ENCODE measurements at regions not wholly inside any gene's neighbourhood (a gene's known extent, or its start where the extent isn't known, plus 50 kb on each side); places are given as distances from the start of the nearest gene placed in this dataset.

DNA sequence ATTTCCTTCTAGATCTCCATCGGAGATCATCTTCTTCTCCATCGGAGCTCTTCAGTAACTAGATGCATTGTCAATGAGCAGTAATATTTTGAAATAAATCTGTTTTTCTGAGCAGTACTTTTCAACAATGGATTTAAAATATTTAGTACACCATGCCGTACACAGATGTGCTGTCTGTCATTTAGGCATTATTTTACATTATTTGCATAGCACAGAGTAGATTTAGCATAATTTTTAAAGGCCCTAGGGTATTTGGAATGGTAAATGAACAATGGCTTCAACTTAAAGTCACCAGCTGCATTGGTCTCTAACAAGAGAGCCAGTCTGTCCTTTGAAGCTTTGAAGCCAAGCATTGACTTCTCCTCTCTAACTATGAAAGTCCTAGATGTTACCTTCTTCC, 95.4 kb upstream of the ANKFN1 start:
- H3K9me3 ChIP-seq (ENCODE audit: low read depth, low read length) = no peaks in the 10 kb centered on the region

DNA sequence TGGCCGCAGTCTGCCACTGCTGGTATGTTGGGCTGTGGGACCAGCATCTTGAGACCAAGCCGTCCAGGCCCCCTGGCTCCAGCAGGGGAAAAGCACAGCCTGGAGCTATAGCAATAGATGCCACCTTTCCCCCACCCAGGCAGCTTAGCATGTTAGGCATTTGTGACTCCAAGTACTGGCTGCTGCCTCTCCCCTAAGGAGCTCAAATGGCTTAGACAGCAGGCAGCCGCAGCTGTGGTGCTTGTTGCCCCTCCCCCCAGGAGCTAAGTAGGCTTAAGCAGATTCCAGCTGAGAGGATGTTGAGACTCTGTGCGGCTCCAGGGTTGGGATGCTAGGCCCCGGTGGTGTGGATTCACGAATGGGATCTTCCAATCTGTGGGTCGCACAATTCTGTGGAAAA, 88.8 kb upstream of the ANKFN1 start:
- H3K9me3 ChIP-seq (ENCODE audit: low read depth, low read length) = no peaks in the 10 kb centered on the region
- DNase-seq (ENCODE audit: low read depth, low spot score) = no peak
- H3K4me3 ChIP-seq = no peak overlapping the region
- TF ChIP-seq EZH2 (IDR thresholded peaks at IDR 0.05) (no peak), FOXP2 (optimal IDR thresholded peaks at IDR 0.05; ENCODE audit: control extremely low read depth, extremely low read length, insufficient read depth) (no peak), POLR2AphosphoS5 (IDR thresholded peaks at IDR 0.05; ENCODE audit: borderline replicate concordance, low read depth, low read length) (no peak)
- no peak overlapping the region for H3K9ac ChIP-seq (ENCODE audit: insufficient read length)
- no peak overlapping the region for H3K27ac ChIP-seq
- H3K36me3 ChIP-seq (ENCODE audit: insufficient read depth, low read length) = no peaks in the 10 kb centered on the region

More for the DNA sequence above, 95.4 kb upstream of the ANKFN1 start:
- Histone ChIP-seq H3K4me3 (no peak overlapping the region), H3K9ac (ENCODE audit: insufficient read length) (no peak overlapping the region), H3K27ac (no peak overlapping the region), H3K36me3 (ENCODE audit: insufficient read depth, low read length) (no peaks in the 10 kb centered on the region)
- DNase-seq (ENCODE audit: low read depth, low spot score) = no peak
- TF ChIP-seq POLR2AphosphoS5 (IDR thresholded peaks at IDR 0.05; ENCODE audit: borderline replicate concordance, low read depth, low read length) (no peak), EZH2 (IDR thresholded peaks at IDR 0.05) (no peak), FOXP2 (optimal IDR thresholded peaks at IDR 0.05; ENCODE audit: control extremely low read depth, extremely low read length, insufficient read depth) (no peak)

DNA sequence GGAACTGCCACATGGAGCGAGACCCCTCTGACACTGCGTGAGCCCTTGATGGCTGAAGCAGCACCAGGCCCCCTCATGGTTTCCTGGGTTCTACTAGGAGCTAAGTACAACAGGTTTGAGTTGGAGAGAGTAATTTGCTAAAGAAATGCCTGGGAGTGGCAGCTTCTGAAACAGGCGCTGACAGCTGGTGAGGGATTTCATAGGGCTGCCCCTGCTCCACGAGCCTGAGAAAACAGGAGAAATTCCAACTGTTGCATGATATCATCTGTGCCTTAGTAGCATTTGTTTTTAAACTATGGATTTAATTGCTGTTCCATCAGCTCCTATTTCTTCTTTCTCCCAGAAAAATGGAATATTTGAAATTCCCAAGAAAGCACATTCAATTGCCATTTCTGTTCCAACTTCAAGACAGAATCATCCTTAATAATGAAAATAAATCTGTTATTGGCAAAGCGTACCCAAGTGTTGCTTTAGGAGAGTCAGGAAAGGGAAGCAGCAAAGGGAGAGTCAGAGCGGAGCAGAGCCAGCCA, 78.8 kb upstream of the ANKFN1 start:
- TF ChIP-seq EZH2 (IDR thresholded peaks at IDR 0.05) (no peak), FOXP2 (optimal IDR thresholded peaks at IDR 0.05; ENCODE audit: control extremely low read depth, extremely low read length, insufficient read depth) (no peak), POLR2AphosphoS5 (IDR thresholded peaks at IDR 0.05; ENCODE audit: borderline replicate concordance, low read depth, low read length) (no peak)
- H3K36me3 ChIP-seq (ENCODE audit: insufficient read depth, low read length) = no peaks in the 10 kb centered on the region
- no peak overlapping the region for H3K9ac ChIP-seq (ENCODE audit: insufficient read length)
- H3K27ac ChIP-seq = no peak overlapping the region
- no peak for DNase-seq (ENCODE audit: low read depth, low spot score)
- H3K9me3 ChIP-seq (ENCODE audit: low read depth, low read length) = no peaks in the 10 kb centered on the region
- no peak overlapping the region for H3K4me3 ChIP-seq

DNA sequence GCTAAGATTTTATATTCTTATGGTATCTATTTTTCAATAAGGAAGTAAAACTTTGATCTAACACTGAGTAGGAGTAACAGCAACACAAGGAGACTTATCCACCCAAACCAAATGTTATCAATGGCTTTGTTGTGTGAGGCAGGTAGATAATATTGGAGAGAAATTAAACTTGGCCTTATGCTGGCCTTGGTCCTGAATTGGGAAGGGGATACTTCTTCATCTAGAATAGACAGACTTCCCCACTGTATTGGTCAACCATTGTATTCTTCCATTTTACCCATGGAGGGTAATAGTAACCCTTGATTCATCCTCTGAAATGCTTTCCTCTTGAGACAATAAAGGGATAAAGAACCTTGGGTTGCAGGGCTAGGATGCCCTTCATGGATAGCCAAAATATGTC, 76.3 kb upstream of the ANKFN1 start:
- Histone ChIP-seq H3K9ac (ENCODE audit: insufficient read length) (no peak overlapping the region), H3K27ac (no peak overlapping the region), H3K9me3 (ENCODE audit: low read depth, low read length) (no peaks in the 10 kb centered on the region), H3K4me3 (no peak overlapping the region), H3K36me3 (ENCODE audit: insufficient read depth, low read length) (no peaks in the 10 kb centered on the region)
- DNase-seq (ENCODE audit: low read depth, low spot score) = no peak
- TF ChIP-seq EZH2 (IDR thresholded peaks at IDR 0.05) (no peak), FOXP2 (optimal IDR thresholded peaks at IDR 0.05; ENCODE audit: control extremely low read depth, extremely low read length, insufficient read depth) (no peak), POLR2AphosphoS5 (IDR thresholded peaks at IDR 0.05; ENCODE audit: borderline replicate concordance, low read depth, low read length) (no peak)

DNA sequence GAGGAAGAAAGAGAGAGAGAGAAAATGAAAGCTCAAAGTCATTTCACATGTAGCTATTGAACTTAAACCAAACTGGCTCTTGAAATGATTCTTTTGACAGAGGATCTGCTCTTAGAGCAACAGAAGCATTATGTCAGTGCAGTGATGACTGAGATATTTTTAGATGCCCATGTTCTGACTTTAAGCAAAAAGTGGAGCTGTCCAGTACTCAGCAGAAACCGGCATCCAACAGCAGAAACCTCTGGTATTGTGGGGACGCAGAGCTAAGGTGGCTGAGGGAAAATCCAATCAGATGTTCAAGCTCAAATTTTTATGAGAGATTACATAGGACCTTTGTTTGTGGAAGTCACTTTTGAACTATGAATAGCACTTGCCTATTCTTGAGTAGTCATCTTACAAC, 69.8 kb upstream of the ANKFN1 start:
- Histone ChIP-seq H3K27ac (no peak overlapping the region), H3K4me3 (no peak overlapping the region), H3K9ac (ENCODE audit: insufficient read length) (no peak overlapping the region), H3K36me3 (ENCODE audit: insufficient read depth, low read length) (no peaks in the 10 kb centered on the region), H3K9me3 (ENCODE audit: low read depth, low read length) (no peaks in the 10 kb centered on the region)
- DNase-seq (ENCODE audit: low read depth, low spot score) = no peak
- TF ChIP-seq EZH2 (IDR thresholded peaks at IDR 0.05) (no peak), FOXP2 (optimal IDR thresholded peaks at IDR 0.05; ENCODE audit: control extremely low read depth, extremely low read length, insufficient read depth) (no peak), POLR2AphosphoS5 (IDR thresholded peaks at IDR 0.05; ENCODE audit: borderline replicate concordance, low read depth, low read length) (no peak)

DNA sequence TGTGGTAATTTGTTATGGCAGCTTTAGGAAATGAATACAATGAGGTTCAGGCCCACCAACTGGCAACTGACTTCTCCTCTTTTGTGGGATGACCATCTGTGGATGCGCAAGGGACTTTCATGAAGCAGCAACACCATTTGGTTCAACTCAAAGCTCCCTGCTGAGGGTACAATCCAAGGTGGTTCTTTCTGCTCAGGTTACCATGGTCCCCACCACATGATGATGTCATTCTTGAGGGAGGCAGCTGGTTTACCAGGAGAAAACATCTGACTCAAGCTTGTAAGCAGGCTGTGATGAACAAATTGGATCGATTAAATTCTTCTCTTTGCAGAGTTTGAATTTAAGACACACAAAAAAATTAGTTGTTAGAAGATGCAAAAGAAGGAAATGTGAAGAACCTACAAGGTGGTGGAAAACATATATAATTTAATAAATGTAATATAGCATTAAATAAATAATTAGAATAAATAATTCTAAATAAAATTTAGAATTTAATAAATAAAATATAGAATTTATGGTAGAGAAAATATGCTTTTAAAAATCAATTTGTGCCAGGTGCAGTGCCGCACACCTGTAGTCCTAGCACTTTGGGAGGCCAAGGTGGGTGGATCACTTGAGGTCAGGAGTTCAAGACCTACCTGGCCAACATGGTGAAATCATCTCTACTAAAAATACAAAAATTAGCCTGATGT, 67.6 kb upstream of the ANKFN1 start:
- no peaks in the 10 kb centered on the region for H3K9me3 ChIP-seq (ENCODE audit: low read depth, low read length)
- TF ChIP-seq FOXP2 (optimal IDR thresholded peaks at IDR 0.05; ENCODE audit: control extremely low read depth, extremely low read length, insufficient read depth) (no peak), EZH2 (IDR thresholded peaks at IDR 0.05) (no peak), POLR2AphosphoS5 (IDR thresholded peaks at IDR 0.05; ENCODE audit: borderline replicate concordance, low read depth, low read length) (no peak)
- DNase-seq (ENCODE audit: low read depth, low spot score) = no peak

DNA sequence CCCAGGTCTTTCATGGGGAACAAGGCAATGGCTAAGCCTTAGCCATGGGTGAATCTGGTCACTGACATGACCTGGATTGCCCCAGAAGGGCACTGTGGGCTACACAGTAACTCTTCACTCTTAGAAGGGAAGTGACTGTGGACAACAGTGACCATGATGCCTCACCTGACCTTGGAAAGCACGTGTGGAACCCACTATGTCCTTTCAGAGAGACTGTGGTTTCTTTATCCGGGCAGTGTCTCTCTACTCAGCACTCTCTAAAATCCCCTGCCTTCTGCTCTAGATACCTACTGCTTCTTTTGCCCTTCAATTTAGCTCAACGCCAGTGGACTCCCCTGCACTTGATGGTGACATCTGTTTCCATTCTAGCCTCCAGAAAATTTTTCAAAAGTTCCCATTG, 66.1 kb upstream of the ANKFN1 start:
- no peaks in the 10 kb centered on the region for H3K36me3 ChIP-seq (ENCODE audit: insufficient read depth, low read length)
- no peaks in the 10 kb centered on the region for H3K9me3 ChIP-seq (ENCODE audit: low read depth, low read length)
- no peak for TF ChIP-seq EZH2 (IDR thresholded peaks at IDR 0.05)
- TF ChIP-seq POLR2AphosphoS5 (IDR thresholded peaks at IDR 0.05; ENCODE audit: borderline replicate concordance, low read depth, low read length) = no peak
- no peak for TF ChIP-seq FOXP2 (optimal IDR thresholded peaks at IDR 0.05; ENCODE audit: control extremely low read depth, extremely low read length, insufficient read depth)
- H3K4me3 ChIP-seq = no peak overlapping the region
- H3K9ac ChIP-seq (ENCODE audit: insufficient read length) = no peak overlapping the region
- H3K27ac ChIP-seq = no peak overlapping the region
- no peak for DNase-seq (ENCODE audit: low read depth, low spot score)

More for the DNA sequence above, 67.6 kb upstream of the ANKFN1 start:
- Histone ChIP-seq H3K27ac (no peak overlapping the region), H3K36me3 (ENCODE audit: insufficient read depth, low read length) (no peaks in the 10 kb centered on the region), H3K9ac (ENCODE audit: insufficient read length) (no peak overlapping the region), H3K4me3 (no peak overlapping the region)

DNA sequence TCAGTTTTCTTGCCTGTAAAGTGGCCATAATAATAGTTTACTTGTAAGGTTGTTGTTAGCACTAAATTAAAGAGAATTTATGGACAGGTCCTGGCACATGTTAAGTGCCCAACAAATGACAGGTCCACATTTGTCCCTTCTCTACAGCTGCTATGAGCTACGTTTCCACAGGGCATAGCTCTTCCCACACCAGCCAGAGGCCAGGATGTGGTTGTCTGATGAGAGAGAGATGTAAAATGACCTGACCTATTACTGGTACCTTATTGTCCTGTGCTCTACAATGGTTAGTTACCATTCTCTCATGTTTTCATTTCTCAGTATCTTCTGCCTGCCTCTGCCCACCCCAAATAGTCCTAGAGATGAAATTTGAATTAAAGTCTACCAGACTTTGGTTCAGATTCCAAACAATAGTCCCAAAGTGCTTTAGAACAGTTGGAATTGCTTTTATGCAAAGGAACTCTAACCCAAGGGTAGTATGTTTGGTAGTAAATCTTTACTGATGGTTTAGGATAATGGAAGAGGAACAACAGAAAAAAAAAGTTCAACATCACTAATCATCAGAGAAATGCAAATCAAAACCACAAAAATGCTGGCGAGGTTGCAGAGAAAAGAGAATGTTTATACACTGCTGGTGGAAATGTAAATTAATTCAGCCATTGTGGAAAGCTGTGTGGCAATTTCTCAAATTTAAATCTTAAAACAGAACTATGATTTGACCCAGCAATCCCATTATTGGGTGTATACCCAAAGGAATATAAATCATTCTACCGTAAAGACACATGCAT, 57.1 kb upstream of the ANKFN1 start:
- no peaks in the 10 kb centered on the region for H3K36me3 ChIP-seq (ENCODE audit: insufficient read depth, low read length)
- TF ChIP-seq EZH2 (IDR thresholded peaks at IDR 0.05) (no peak), POLR2AphosphoS5 (IDR thresholded peaks at IDR 0.05; ENCODE audit: borderline replicate concordance, low read depth, low read length) (no peak), FOXP2 (optimal IDR thresholded peaks at IDR 0.05; ENCODE audit: control extremely low read depth, extremely low read length, insufficient read depth) (no peak)
- H3K9me3 ChIP-seq (ENCODE audit: low read depth, low read length) = no peaks in the 10 kb centered on the region
- no peak for DNase-seq (ENCODE audit: low read depth, low spot score)
- no peak overlapping the region for H3K27ac ChIP-seq
- no peak overlapping the region for H3K4me3 ChIP-seq
- no peak overlapping the region for H3K9ac ChIP-seq (ENCODE audit: insufficient read length)
